A549 (cell line): ENCODE measurements at regions not wholly inside any gene's neighbourhood (a gene's known extent, or its start where the extent isn't known, plus 50 kb on each side); places are given as distances from the start of the nearest gene placed in this dataset.

Experiments used
- ATAC-seq, 2 experiments: fragments of 200-7000 bp in 1 of 2; fragments of >200 bp in 1 of 2; cut with Nextera tagmentation in 1 of 2; cut with Tn5 transposase in 1 of 2; 3 replicates each; pipeline versions ENCODE4 v1.8.0 to v1.9.1; 2018 to 2020; ENCODE audit warnings: mild to moderate bottlenecking in 1 of 2, moderate library complexity in 1 of 2
- CTCF ChIA-PET: fragments of 300-600 bp; sonication (Branson Sonifier 250); formaldehyde crosslinking; extraction: SDS; loops from one replicate; lab custom pipeline; 2021; ENCODE audit warnings: antibody characterized with exemption, inconsistent platforms; lab: Yijun Ruan, JAX
- POLR2A ChIA-PET: fragments of 350-600 bp; formaldehyde crosslinking; extraction: SDS; loops from one replicate; lab custom pipeline; 2021; ENCODE audit warnings: antibody characterized with exemption, inconsistent platforms; lab: Yijun Ruan, JAX
- DNase-seq, 2 experiments: peaks; one replicate each; pipeline versions ENCODE4 v3.0.0 to v3.0.0-alpha.2; 2011 to 2016; ENCODE audit warnings: low read depth in 1 of 2, low spot score in 1 of 2
- FAIRE-seq: peaks from 2 replicates; lab custom pipeline; 2011; peaks lifted over from hg19 to GRCh38; lab: Jason Lieb, UNC
- H3K27ac ChIP-seq, 2 experiments: fragments of >200 bp; sonication (Bioruptor Twin); formaldehyde crosslinking; 3 replicates each; pipeline ENCODE4 v1.5.1; 2016 to 2017
- H3K4me1 ChIP-seq: fragments of >200 bp; sonication (Bioruptor Twin); formaldehyde crosslinking; 3 replicates; pipeline ENCODE4 v1.6.1; 2016
- H3K4me2 ChIP-seq: fragments of >200 bp; sonication (Bioruptor Twin); formaldehyde crosslinking; 3 replicates; pipeline ENCODE4 v1.6.1; 2016
- H3K4me3 ChIP-seq: fragments of >200 bp; sonication (Bioruptor Twin); formaldehyde crosslinking; 3 replicates; pipeline ENCODE4 v1.5.1; 2016
- H3K9me3 ChIP-seq: fragments of >200 bp; sonication (Bioruptor Twin); formaldehyde crosslinking; 3 replicates; pipeline ENCODE4 v1.6.1; 2016
- BCL3 ChIP-seq: fragments of >200 bp; sonication (Bioruptor Twin); formaldehyde crosslinking; IDR thresholded peaks from 3 replicates; pipeline ENCODE4 v1.6.1; 2016
- BHLHE40 ChIP-seq: IDR thresholded peaks from 2 replicates; pipeline ENCODE4 v1.6.1; 2012; ENCODE audit warnings: low read depth, low read length, inconsistent platforms
- CBX2 ChIP-seq: fragments of 200-600 bp; sonication (generic); IDR thresholded peaks from 2 replicates; pipeline ENCODE4 v1.6.1; 2016; ENCODE audit warnings: low read depth, mild to moderate bottlenecking, borderline replicate concordance
- CBX8 ChIP-seq: fragments of 200-600 bp; sonication (generic); IDR thresholded peaks from 2 replicates; pipeline ENCODE4 v1.6.1; 2016
- CEBPB ChIP-seq, 2 experiments: fragments of >200 bp in 1 of 2; sonication (Bioruptor Twin) in 1 of 2; formaldehyde crosslinking in 1 of 2; IDR thresholded peaks; 2 replicates each; pipeline ENCODE4 v1.6.1; 2012 to 2016
- CHD2 ChIP-seq: fragments of 150-350 bp; IDR thresholded peaks from 2 replicates; pipeline ENCODE4 v1.6.1; 2014; ENCODE audit warnings: low read length; ENCODE audit not compliant: partially characterized antibody
- EHF ChIP-seq: fragments of 250-450 bp; sonication (Bioruptor Pico); IDR thresholded peaks from 2 replicates; pipeline ENCODE4 v1.5.0; 2020; ENCODE audit warnings: mild to moderate bottlenecking
- EHMT2 ChIP-seq: fragments of 200-600 bp; sonication (generic); IDR thresholded peaks from 2 replicates; pipeline ENCODE4 v1.6.1; 2016; ENCODE audit warnings: antibody characterized with exemption, low read depth, mild to moderate bottlenecking, moderate library complexity
- EP300 ChIP-seq, 2 experiments: fragments of >200 bp; sonication (Bioruptor Twin); formaldehyde crosslinking; IDR thresholded peaks; 2 replicates in 1 of 2; 3 replicates in 1 of 2; pipeline ENCODE4 v1.6.1; 2016 to 2017
- FOSB ChIP-seq: fragments of 250-450 bp; sonication (Bioruptor Pico); IDR thresholded peaks from 2 replicates; pipeline ENCODE4 v1.5.0; 2020; ENCODE audit warnings: mild to moderate bottlenecking, moderate library complexity
- GATA3 ChIP-seq: IDR thresholded peaks from 2 replicates; pipeline ENCODE4 v1.6.1; 2012; ENCODE audit warnings: borderline replicate concordance
- HDAC2 ChIP-seq: fragments of 200-600 bp; sonication (generic); IDR thresholded peaks from 2 replicates; pipeline ENCODE4 v1.6.1; 2016
- HES2 ChIP-seq: fragments of >200 bp; sonication (Bioruptor Twin); formaldehyde crosslinking; IDR thresholded peaks from 2 replicates; pipeline ENCODE4 v1.6.1; 2016
- HEYL ChIP-seq: fragments of 250-450 bp; sonication (Bioruptor Pico); IDR thresholded peaks from 2 replicates; pipeline ENCODE4 v1.8.0; 2021; ENCODE audit warnings: mild to moderate bottlenecking, moderate library complexity
- JUN ChIP-seq, 2 experiments: fragments of >200 bp; sonication (Bioruptor Twin); formaldehyde crosslinking; IDR thresholded peaks; 2 replicates in 1 of 2; 3 replicates in 1 of 2; pipeline ENCODE4 v1.6.1; 2016 to 2017
- KDM1A ChIP-seq: fragments of 200-600 bp; sonication (generic); IDR thresholded peaks from 2 replicates; pipeline ENCODE4 v1.6.1; 2016; ENCODE audit warnings: low read depth, mild to moderate bottlenecking
- MAFK ChIP-seq: fragments of 450-650 bp; IDR thresholded peaks from 2 replicates; pipeline ENCODE4 v1.6.1; 2014; ENCODE audit not compliant: partially characterized antibody
- MAZ ChIP-seq: fragments of 150-350 bp; IDR thresholded peaks from 2 replicates; pipeline ENCODE4 v1.6.1; 2014; ENCODE audit warnings: antibody characterized with exemption, low read depth, low read length, borderline replicate concordance
- MYC ChIP-seq: IDR thresholded peaks from 2 replicates; pipeline ENCODE4 v1.6.1; 2012; ENCODE audit warnings: mild to moderate bottlenecking, inconsistent platforms, low read length, improper control_type of control experiment, borderline replicate concordance
- NFE2L2 ChIP-seq: fragments of 150-350 bp; conservative IDR thresholded peaks from 2 replicates; pipeline ENCODE4 v1.6.1; 2014; ENCODE audit warnings: low read length
- NR3C1 ChIP-seq: fragments of >200 bp; sonication (Bioruptor Twin); formaldehyde crosslinking; IDR thresholded peaks from 3 replicates; pipeline ENCODE4 v1.6.1; 2017
- PBX3 ChIP-seq: IDR thresholded peaks from 2 replicates; pipeline ENCODE4 v1.6.1; 2012
- POLR2AphosphoS2 ChIP-seq: conservative IDR thresholded peaks from 2 replicates; pipeline ENCODE4 v1.6.1; 2012; ENCODE audit warnings: low read length, improper control_type of control experiment, inconsistent platforms
- RAD21 ChIP-seq, 2 experiments: fragments of >200 bp in 1 of 2; sonication (Bioruptor Twin) in 1 of 2; formaldehyde crosslinking in 1 of 2; IDR thresholded peaks in 1 of 2; conservative IDR thresholded peaks in 1 of 2; 2 replicates in 1 of 2; 3 replicates in 1 of 2; pipeline ENCODE4 v1.6.1; 2012 to 2018; ENCODE audit warnings: inconsistent platforms in 1 of 2
- RCOR1 ChIP-seq: fragments of 150-350 bp; IDR thresholded peaks from 2 replicates; pipeline ENCODE4 v1.6.1; 2014; ENCODE audit warnings: antibody characterized with exemption, low read length, low read depth
- RFX5 ChIP-seq: fragments of 450-650 bp; IDR thresholded peaks from 2 replicates; pipeline ENCODE4 v1.7.1; 2014; ENCODE audit warnings: antibody characterized with exemption, mild to moderate bottlenecking, moderate library complexity
- RNF2 ChIP-seq: fragments of 200-600 bp; sonication (generic); IDR thresholded peaks from 2 replicates; pipeline ENCODE4 v1.6.1; 2016; ENCODE audit warnings: low read depth, mild to moderate bottlenecking, antibody characterized with exemption, moderate library complexity, borderline replicate concordance
- TFCP2L1 ChIP-seq: fragments of 250-450 bp; sonication (Bioruptor Pico); IDR thresholded peaks from 2 replicates; pipeline ENCODE4 v1.5.0; 2021; ENCODE audit warnings: mild to moderate bottlenecking
- USF2 ChIP-seq: fragments of 450-650 bp; IDR thresholded peaks from 2 replicates; pipeline ENCODE4 v1.6.1; 2014; ENCODE audit warnings: antibody characterized with exemption
- ZFP36 ChIP-seq: fragments of 450-650 bp; IDR thresholded peaks from 2 replicates; pipeline ENCODE4 v1.6.1; 2014; ENCODE audit warnings: borderline replicate concordance; ENCODE audit not compliant: partially characterized antibody
- ZNF302 ChIP-seq: fragments of 250-450 bp; sonication (Bioruptor Pico); IDR thresholded peaks from 2 replicates; pipeline ENCODE4 v1.9.0; 2021; ENCODE audit warnings: inconsistent platforms, mild to moderate bottlenecking, moderate library complexity
- WGBS: methylation state at CpG from one replicate; pipeline ENCODE4 v1.1.6; 2017; ENCODE audit errors: missing lambda C conversion rate; 5-methylcytosine and 5-hydroxymethylcytosine counted together

- no peak for TF ChIP-seq NR3C1
- TF ChIP-seq MAZ = no peak
- TF ChIP-seq BHLHE40 = no peak
- no peak for TF ChIP-seq CHD2
- TF ChIP-seq BCL3 = no peak
- TF ChIP-seq JUN (IDR thresholded peaks at IDR 0.05) = no peak
- no peak for TF ChIP-seq CBX2
- no peak for TF ChIP-seq PBX3
- TF ChIP-seq ZNF302 (CRISPR knock-in tag) = no peak
- no peak for TF ChIP-seq USF2
Observed at GRCh38 chrX:124217304-124218251, 114.9 kb upstream of the TEX13D start (continued).

- CTCF ChIA-PET = no interaction called here
- 37% methylated on average over 7 of the region's 7 CpGs for WGBS
- Histone ChIP-seq H3K4me2 (no peak overlapping the region), H3K27ac (no peak overlapping the region), H3K4me3 (no peak overlapping the region), H3K9me3 (no peaks in the 10 kb centered on the region), H3K4me1 (no peaks in the 10 kb centered on the region)
- TF ChIP-seq RCOR1 (no peak), HES2 (no peak), CHD2 (no peak), ZNF302 (CRISPR knock-in tag) (no peak), EHMT2 (no peak), USF2 (no peak), FOSB (no peak), EP300 (IDR thresholded peaks at IDR 0.05) (no peak), ZFP36 (no peak), HEYL (CRISPR knock-in tag) (no peak), GATA3 (no peak), HDAC2 (no peak), NFE2L2 (no peak)
- ATAC-seq = 0 out of 6 replicates have a peak, but pooled peaks of 1 of the 2 experiments have one; percentile 23
- FAIRE-seq = peak; percentile 67
- POLR2A ChIA-PET = no interaction called here
- no peak for DNase-seq
Observed at GRCh38 chrX:124223524-124223923, 108.9 kb upstream of the TEX13D start.

- Histone ChIP-seq H3K9me3 (no peaks in the 10 kb centered on the region), H3K27ac (no peak overlapping the region), H3K4me1 (no peaks in the 10 kb centered on the region), H3K4me2 (no peak overlapping the region), H3K4me3 (no peak overlapping the region)
- CTCF ChIA-PET = no interaction called here
- DNase-seq = no peak
- POLR2A ChIA-PET = no interaction called here
- ATAC-seq = no peak
- 30% methylated on average over 4 of the region's 4 CpGs for WGBS
- no peak for FAIRE-seq
- TF ChIP-seq JUN (IDR thresholded peaks at IDR 0.05) = no peak
- no peak for TF ChIP-seq MAFK
- TF ChIP-seq KDM1A = no peak
- TF ChIP-seq EP300 (IDR thresholded peaks at IDR 0.05) = no peak
- TF ChIP-seq RNF2 = no peak
- no peak for TF ChIP-seq RFX5
- TF ChIP-seq NR3C1 = no peak
- TF ChIP-seq CHD2 = no peak
- no peak for TF ChIP-seq MAZ
- TF ChIP-seq POLR2AphosphoS2 = no peak
- no peak for TF ChIP-seq CEBPB (IDR thresholded peaks at IDR 0.05)
- TF ChIP-seq BCL3 = no peak
- TF ChIP-seq TFCP2L1 (CRISPR knock-in tag) = no peak
- no peak for TF ChIP-seq CBX8
- no peak for TF ChIP-seq EHF (CRISPR knock-in tag)
- TF ChIP-seq RAD21 (conservative IDR thresholded peaks at IDR 0.05 in 1 of 2, IDR thresholded peaks at IDR 0.05 in 1 of 2) = no peak
- no peak for TF ChIP-seq MYC
Observed at GRCh38 chrX:124224528-124224927, 107.9 kb upstream of the TEX13D start.
